ENCODE measurements at regions not wholly inside any gene's neighbourhood (a gene's known extent, or its start where the extent isn't known, plus 50 kb on each side); places are given as distances from the start of the nearest gene placed in this dataset.
"Not testable (repeated sequence)": the region's sequence is repeated elsewhere in the genome, so short reads cannot be mapped to it uniquely, and the experiment has no call there.

DNA sequence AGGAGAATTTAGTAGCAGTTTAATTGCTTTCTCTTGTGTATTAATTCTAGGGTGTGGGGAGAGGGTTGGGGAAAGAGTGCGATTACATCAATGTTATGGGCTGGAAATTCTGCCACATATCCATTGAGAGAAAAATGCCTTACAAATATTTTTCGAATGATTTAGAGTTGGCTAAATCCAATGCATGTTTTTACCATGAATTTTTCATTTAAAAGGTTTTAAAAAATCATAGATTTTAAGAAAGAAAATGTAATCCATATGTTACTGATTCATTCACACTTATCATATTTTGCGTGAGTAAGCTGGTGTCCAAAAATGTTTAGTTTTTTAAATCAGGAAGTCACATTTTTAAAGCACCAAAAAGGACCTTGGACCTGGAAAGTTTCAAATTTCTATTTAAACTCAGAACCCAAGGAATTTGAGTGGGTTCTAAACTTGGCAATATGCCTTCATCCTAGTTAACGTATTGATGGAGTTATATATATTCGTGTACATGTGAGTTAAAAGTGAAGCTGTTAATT lies 627.4 kb upstream of the CITED2 start:
- Histone ChIP-seq H3K27ac (no peak overlapping the region), H3K27me3 (no peaks in the 10 kb centered on the region), H3K9me3 (no peaks in the 10 kb centered on the region), H3K36me3 (no peaks in the 10 kb centered on the region), H3K4me1 (no peaks in the 10 kb centered on the region), H3K4me3 (no peak overlapping the region)
- no peak for DNase-seq (ENCODE audit: low spot score)
- TF ChIP-seq, protein P1, sequence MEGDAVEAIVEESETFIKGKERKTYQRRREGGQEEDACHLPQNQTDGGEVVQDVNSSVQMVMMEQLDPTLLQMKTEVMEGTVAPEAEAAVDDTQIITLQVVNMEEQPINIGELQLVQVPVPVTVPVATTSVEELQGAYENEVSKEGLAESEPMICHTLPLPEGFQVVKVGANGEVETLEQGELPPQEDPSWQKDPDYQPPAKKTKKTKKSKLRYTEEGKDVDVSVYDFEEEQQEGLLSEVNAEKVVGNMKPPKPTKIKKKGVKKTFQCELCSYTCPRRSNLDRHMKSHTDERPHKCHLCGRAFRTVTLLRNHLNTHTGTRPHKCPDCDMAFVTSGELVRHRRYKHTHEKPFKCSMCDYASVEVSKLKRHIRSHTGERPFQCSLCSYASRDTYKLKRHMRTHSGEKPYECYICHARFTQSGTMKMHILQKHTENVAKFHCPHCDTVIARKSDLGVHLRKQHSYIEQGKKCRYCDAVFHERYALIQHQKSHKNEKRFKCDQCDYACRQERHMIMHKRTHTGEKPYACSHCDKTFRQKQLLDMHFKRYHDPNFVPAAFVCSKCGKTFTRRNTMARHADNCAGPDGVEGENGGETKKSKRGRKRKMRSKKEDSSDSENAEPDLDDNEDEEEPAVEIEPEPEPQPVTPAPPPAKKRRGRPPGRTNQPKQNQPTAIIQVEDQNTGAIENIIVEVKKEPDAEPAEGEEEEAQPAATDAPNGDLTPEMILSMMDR (IDR thresholded peaks at IDR 0.05) = no peak

DNA sequence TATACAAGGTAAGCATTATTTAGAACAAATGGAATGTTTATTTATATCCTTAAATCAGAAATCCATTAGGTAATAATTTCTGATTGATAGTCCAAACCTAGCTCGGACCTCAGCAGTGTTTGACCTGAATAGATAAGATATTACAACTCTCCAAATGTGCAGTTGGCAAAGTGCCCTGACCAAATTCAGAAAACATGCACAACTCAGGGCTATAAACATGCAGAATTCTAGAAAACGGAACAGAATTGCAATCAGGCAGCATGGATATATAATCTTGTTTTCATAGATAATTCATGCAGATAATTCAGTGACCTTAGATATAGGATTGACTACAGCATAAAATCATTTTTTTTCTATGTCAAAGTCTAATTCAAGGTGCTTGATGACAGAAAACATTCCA lies 626.6 kb upstream of the CITED2 start:
- DNase-seq (ENCODE audit: low spot score) = no peak
- Histone ChIP-seq H3K36me3 (no peaks in the 10 kb centered on the region), H3K4me3 (no peak overlapping the region), H3K27ac (no peak overlapping the region), H3K4me1 (no peaks in the 10 kb centered on the region), H3K27me3 (no peaks in the 10 kb centered on the region), H3K9me3 (no peaks in the 10 kb centered on the region)
- TF ChIP-seq, protein P1 (IDR thresholded peaks at IDR 0.05) = no peak

DNA sequence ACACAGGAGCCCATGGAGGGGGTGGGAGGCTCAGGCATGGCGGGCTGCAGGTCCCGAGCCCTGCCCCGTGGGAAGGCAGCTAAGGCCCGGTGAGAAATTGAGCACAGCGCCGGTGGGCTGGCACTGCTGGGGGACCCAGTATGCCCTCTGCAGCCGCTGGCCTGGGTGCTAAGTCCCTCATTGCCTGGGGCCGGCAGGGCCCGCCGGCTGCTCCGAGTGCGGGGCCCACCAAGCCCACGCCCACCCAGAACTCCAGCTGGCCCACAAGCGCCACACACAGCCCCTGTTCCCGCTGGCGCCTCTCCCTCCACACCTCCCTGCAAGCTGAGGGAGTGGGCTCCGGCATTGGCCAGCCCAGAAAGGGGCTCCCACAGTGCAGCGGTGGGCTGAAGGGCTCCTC lies 625.2 kb upstream of the CITED2 start:
- H3K9me3 ChIP-seq; H3K27me3 ChIP-seq; H3K4me1 ChIP-seq; H3K27ac ChIP-seq; H3K4me3 ChIP-seq; H3K36me3 ChIP-seq; DNase-seq (ENCODE audit: low spot score): not testable (repeated sequence)

DNA sequence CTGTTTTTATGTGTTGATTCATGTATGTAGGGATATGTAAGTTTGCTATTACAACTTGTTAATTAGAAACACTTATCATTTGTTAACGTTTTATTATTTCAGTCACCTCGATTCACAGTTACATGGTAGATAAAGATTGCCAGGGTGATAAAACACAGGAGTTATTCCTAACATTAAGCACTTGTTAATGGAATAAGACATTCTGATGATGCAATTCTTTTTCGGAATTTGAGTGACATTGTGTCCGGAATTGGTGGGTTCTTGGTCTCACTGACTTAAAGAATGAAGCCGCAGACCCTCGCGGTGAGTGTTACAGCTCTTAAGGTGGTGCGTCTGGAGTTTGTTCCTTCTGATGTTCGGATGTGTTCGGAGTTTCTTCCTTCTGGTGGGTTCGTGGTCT lies 624.0 kb upstream of the CITED2 start:
- not testable (repeated sequence) for H3K27me3 ChIP-seq; H3K36me3 ChIP-seq; H3K4me1 ChIP-seq; H3K4me3 ChIP-seq; H3K27ac ChIP-seq; DNase-seq (ENCODE audit: low spot score); H3K9me3 ChIP-seq

DNA sequence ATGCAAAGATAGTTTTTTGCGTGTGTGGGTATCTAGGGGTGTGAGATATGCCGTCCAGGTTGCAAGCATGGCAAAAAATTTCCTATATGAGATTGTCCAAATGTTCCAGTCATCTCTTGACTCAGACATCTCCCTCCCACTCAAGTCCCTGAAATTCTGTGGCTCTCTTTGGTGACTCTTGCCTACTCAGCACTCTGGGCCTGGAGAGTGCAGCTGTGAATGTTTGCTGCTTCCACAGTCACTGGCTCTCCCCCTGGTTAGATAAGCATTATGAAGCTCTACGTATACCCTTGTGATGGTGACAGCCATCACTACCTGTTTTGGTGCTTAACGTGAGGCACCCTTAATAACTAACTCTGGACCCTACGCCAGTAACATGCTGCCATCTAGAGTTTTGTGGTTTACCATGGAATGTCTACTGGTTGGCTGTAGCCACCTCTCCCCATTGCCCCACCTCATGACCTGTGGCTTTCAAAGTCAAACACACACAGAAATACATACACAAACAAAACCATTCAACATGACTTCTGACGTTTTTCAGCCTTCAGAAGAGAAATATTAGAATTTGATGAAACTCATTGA lies 621.9 kb upstream of the CITED2 start:
- Histone ChIP-seq H3K4me3 (no peak overlapping the region), H3K9me3 (no peaks in the 10 kb centered on the region), H3K36me3 (no peaks in the 10 kb centered on the region), H3K27me3 (no peaks in the 10 kb centered on the region), H3K4me1 (peaks cover 0 to under 1% of the 10 kb centered on the region in 2 donors), H3K27ac (no peak overlapping the region)
- DNase-seq (ENCODE audit: low spot score) = no peak
- TF ChIP-seq, protein P1 (IDR thresholded peaks at IDR 0.05) = no peak

DNA sequence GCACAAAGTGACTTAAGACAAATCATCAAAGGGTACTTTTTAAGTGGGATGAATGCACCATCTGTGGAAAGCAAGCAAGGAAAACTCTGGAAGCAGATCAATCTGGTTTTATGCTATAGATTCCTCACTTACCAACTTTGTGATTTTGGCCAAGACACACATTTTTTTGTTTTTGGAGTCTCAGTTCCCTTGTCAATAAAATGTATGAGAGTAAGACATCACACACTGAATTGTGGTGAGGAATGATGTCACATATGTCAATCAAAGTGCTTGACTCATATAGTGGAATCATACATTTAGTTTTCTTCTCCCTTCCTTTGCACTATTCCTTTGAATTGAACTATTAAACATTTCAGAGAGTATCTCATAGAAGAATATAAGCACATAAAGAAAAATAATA lies 620.5 kb upstream of the CITED2 start:
- Histone ChIP-seq H3K9me3 (no peaks in the 10 kb centered on the region), H3K4me1 (peaks cover 0 to 13% of the 10 kb centered on the region in 2 donors), H3K27me3 (no peaks in the 10 kb centered on the region), H3K4me3 (no peak overlapping the region), H3K36me3 (no peaks in the 10 kb centered on the region), H3K27ac (no peak overlapping the region)
- no peak for DNase-seq (ENCODE audit: low spot score)
- TF ChIP-seq, protein P1 (IDR thresholded peaks at IDR 0.05) = no peak

GRCh38 chr6:139990856-139991465 lies 616.5 kb upstream of the CITED2 start:
- Histone ChIP-seq H3K27ac (peak overlapping the region; percentile 28 to 38), H3K9me3 (no peaks in the 10 kb centered on the region), H3K27me3 (no peaks in the 10 kb centered on the region), H3K4me3 (no peak overlapping the region), H3K36me3 (no peaks in the 10 kb centered on the region), H3K4me1 (peaks cover 0 to 13% of the 10 kb centered on the region in 2 donors)
- no peak for DNase-seq (ENCODE audit: low spot score)
- TF ChIP-seq, protein P1 (IDR thresholded peaks at IDR 0.05) = no peak

All from right atrium auricular region (tissue), 2 donors.